Keratinocyte (primary cell): ENCODE measurements at regions not wholly inside any gene's neighbourhood (a gene's known extent, or its start where the extent isn't known, plus 50 kb on each side); places are given as distances from the start of the nearest gene placed in this dataset.

Experiments
- EZH2 ChIP-seq: IDR thresholded peaks from one replicate; pipeline ENCODE4 v1.6.1; 2012; ENCODE audit warnings: inconsistent platforms, mild to moderate bottlenecking, low read length, moderate library complexity
- TF ChIP-seq, protein P1 (sequence below), 3 experiments: IDR thresholded peaks in 1 of 3; conservative IDR thresholded peaks in 1 of 3; optimal IDR thresholded peaks in 1 of 3; 2 replicates in 2 of 3; 3 replicates in 1 of 3; pipeline versions ENCODE3 to v1.5.1; 2011; ENCODE audit warnings: low read length in 3 of 3, mild to moderate bottlenecking in 3 of 3, moderate library complexity in 2 of 3, control low read depth in 1 of 3, inconsistent platforms in 1 of 3; ENCODE audit not compliant: insufficient read depth in 2 of 3; ENCODE audit errors: extremely low read depth in 1 of 3

DNA sequence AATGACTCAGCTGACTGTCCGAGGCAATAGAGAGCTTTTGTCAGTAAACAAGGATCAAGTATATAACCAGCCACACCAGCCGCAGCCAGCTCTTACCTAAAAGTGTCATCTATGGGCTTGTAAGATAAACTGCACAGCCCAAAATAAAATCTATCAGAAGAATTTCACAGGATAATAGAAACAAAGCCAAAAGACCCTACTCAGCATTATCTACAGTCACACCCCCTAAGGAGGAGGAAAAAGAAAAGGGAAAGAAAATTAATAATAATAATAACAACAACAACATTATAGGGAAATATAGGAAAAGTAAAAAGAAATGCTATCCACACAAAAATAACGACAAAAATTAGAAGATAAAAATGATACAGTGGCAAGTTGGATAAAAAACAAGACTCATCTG is 1883.8 kb downstream of the OLFM4 start:
- TF ChIP-seq, protein P1, sequence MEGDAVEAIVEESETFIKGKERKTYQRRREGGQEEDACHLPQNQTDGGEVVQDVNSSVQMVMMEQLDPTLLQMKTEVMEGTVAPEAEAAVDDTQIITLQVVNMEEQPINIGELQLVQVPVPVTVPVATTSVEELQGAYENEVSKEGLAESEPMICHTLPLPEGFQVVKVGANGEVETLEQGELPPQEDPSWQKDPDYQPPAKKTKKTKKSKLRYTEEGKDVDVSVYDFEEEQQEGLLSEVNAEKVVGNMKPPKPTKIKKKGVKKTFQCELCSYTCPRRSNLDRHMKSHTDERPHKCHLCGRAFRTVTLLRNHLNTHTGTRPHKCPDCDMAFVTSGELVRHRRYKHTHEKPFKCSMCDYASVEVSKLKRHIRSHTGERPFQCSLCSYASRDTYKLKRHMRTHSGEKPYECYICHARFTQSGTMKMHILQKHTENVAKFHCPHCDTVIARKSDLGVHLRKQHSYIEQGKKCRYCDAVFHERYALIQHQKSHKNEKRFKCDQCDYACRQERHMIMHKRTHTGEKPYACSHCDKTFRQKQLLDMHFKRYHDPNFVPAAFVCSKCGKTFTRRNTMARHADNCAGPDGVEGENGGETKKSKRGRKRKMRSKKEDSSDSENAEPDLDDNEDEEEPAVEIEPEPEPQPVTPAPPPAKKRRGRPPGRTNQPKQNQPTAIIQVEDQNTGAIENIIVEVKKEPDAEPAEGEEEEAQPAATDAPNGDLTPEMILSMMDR (optimal IDR thresholded peaks at IDR 0.05 in 1 of 3, IDR thresholded peaks at IDR 0.05 in 1 of 3, conservative IDR thresholded peaks at IDR 0.05 in 1 of 3; ENCODE audit: extremely low read depth in 1 of 3, insufficient read depth in 2 of 3, low read length in 3 of 3), result no peak
- no peak for TF ChIP-seq EZH2
